Embryonic facial prominence (tissue), 1 donor: ENCODE measurements at regions not wholly inside any gene's neighbourhood (a gene's known extent, or its start where the extent isn't known, plus 50 kb on each side); places are given as distances from the start of the nearest gene placed in this dataset.

ENCODE experiments used
- DNase-seq: peaks from one replicate; pipeline ENCODE4 v3.0.0-alpha.2; 2016; ENCODE audit errors: extremely low spot score

DNA sequence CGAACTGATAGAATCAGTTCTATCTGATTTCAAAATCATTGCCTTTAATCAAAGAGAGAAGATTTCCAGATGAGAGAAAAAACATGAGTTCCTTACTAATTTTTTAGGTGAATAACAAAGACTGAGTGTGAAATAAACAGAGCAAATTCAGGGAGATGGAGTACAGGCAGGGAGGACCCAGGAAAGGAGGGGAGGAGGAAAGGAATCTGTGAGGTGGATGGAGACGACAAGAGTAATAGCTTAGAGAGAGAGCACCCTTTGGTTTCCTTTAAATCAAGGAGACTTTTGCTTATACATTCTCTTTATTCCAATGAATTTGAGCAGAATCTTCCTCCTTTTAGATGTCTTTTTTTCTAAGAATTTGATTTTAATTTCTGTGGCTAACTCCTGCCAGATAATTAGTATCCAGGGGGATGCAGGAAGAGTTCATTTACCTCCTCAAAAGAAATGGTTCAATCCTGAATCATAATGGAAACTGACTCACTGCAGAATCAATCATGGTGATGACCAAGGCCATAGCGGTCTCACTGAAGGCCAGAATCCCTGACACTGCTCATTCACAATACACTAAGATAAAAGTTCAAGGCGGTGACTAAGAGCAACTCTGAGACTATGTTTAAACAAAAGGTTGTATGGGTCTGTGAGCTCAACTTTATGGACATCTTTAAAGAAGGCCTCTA lies 234.0 kb upstream of the ZC3H12C start:
- no peak for DNase-seq

- no peak for DNase-seq
These were observed 230.4 kb upstream of the ZC3H12C start for GRCh38 chr11:109862835-109863234.

DNA sequence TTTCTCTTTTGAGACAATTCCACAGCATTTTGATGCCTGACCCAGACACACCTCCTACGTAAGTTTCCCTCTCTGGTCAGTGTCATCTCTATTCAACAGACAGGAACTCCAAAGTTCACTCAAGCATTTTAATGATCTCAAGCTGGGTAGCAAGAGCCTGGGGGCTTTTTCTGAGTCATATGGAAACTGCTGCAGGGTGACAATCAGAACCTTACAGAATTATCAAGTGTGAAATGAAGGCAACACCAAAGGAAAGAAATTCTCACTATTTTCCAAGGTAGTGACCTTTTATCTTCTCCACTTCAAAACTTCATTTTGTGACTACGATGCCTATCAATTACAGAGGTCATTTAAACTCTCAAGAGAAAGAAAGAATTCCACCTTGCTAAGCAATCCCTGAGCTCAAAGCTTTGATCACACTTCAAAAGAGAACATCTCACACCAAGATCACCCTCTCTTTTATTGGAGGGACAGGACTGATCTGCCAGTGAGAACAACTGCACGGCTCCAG lies 229.0 kb upstream of the ZC3H12C start:
- DNase-seq, result no peak

- DNase-seq, result no peak
These were observed 228.2 kb upstream of the ZC3H12C start for GRCh38 chr11:109864834-109865547.

DNA sequence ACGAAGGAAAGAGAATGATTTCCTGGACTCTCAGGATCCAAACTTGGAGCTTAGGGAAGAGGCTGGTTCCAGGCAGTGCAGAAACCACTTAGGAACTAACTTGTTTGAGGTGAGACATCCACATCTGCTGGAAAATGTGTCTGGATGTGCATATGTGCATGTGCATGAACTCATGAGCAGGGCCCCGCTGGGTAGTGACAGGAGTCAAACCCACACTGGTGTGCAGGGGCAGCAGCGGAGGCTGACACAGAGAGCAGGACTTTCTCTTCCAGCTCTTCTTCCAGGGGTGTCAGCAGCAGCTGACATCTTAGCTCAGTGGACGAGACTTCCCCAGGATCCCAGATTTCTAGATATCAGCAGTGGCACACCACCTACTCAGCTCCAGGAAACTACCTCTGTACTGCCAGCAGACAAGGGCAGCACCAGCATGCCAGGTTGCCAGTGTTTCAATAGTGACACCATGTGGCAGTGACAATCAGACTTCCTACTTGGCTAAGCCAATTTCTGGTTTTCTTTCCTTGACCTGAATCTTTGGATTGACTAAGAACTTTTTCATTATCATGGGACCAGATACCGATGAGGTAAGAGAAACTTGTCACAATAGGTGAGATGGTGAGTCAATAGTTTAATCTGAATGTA lies 227.5 kb upstream of the ZC3H12C start:
- no peak for DNase-seq

GRCh38 chr11:109867784-109868183 lies 225.4 kb upstream of the ZC3H12C start:
- DNase-seq, result no peak

DNA sequence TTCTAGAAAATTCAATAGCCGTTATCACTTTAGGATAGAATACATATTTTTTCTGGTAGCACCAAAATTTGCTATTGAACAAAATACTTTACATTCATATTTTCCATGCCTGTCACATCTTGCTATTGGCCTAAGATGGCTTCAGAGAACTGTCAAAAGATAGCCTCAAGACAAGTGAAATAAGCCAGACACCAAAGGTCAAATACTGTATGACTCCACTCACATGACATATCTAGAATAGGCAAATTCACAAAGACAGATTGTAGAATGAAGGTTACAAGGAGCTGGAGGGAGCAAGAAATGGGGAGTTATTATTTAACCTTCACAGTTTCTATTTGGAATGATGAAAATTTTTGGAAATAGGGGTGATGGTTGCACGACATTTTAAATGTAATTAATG lies 223.7 kb upstream of the ZC3H12C start:
- DNase-seq, result no peak

DNA sequence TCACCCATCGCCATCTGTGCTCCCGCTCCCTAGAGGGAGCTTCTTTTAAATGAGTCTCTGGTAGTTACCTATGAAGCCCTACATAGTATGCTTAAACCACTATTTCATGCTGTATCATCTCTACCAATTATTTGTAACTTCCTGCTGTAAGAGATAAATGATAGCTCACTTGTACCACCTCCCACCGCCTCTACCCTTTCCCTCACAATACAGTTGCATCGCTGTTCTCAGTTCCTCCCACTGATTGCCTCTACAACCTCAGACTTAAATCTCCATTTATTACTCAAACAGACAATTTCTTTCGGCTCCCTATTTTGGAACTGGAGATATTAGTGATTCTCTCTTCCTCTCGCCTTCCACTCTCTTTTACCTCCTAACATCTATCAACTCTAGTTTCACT lies 222.9 kb upstream of the ZC3H12C start:
- DNase-seq, result no peak

DNA sequence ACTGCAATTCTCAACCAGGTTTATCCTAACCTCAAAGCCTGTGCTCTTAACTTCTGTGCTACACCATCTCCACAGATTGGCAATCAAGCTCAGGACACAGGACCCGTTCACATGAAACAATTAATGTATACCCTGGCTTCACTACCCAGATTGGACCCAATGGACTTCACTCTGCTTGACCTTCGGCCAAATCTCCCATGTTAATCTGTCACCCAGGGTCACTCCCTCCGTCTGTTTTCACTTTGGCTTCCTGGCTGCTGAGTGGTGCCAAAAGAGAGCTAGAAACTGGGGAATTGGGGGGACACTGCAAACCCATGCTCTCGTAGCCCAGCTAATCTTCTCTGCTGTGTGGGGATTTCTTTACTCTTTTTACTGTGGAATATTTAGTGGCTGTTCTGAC lies 216.1 kb upstream of the ZC3H12C start:
- DNase-seq, result no peak

DNA sequence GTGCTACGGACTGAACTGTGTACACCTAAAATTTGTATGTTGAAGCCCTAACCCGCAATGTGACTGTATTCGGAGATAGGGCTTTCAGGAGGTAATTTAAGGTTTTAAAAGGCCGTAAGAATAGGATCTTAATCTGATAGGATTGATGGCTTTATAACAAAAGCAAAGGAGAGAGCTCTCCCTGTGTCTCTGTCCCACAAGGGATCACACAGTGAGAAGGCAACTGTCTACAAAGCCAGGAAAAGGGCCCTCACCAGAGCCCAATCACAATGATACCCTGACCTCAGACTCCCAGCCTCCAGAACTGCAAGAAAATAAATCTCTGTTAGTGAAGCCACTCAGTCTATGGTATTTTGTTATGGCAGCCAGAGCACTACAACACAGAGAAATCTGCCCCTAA lies 208.7 kb upstream of the ZC3H12C start:
- DNase-seq, result no peak

GRCh38 chr11:109885006-109885405 lies 208.2 kb upstream of the ZC3H12C start:
- DNase-seq, result no peak

- DNase-seq, result no peak
These were observed 200.8 kb upstream of the ZC3H12C start for GRCh38 chr11:109892321-109892794.

- no peak for DNase-seq
These were observed 198.9 kb upstream of the ZC3H12C start for GRCh38 chr11:109894242-109894641.

DNA sequence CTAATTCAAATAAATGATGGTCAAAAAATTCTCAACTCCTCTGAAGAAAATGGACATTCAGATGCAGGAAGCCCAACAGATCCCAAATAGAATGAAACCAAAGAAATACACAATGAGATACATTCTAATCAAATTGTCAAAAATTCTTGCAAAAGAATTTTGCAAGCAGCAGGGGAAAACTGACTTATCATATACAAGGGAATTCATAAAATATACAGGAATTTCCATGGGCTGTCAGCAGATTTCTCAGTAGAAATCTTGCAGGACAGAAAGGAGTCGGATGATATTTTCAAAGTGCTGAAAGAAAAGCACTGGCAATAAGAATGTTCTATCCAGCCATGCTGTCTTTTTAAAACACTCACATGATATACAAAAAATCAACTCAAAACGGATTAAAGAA lies 194.6 kb upstream of the ZC3H12C start:
- DNase-seq, result no peak

GRCh38 chr11:109902764-109903433 lies 190.3 kb upstream of the ZC3H12C start:
- no peak for DNase-seq

- no peak for DNase-seq
These were observed 181.7 kb upstream of the ZC3H12C start for GRCh38 chr11:109911488-109911887.

DNA sequence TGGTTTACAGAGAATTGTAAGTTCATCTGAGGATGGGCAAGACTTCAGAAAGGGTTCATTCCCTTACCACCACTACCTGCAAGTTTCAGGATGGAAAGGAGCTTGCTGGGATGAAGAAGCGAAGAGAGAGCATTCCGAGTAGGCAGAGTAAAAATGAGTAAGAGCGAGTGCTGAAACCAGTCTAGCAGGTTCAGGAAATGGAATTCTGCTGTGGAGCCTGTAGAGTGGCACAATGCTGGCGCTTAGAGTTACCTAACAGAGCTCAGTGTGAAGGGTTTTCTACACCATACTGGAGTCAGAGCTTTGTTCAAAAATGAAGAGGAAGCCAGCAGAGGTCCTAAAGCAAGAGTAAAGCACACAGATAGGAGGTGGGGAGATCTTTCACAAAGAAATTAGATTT lies 179.2 kb upstream of the ZC3H12C start:
- DNase-seq, result no peak

- no peak for DNase-seq
These were observed 178.2 kb upstream of the ZC3H12C start for GRCh38 chr11:109914809-109915653.

GRCh38 chr11:109926941-109927340 lies 166.3 kb upstream of the ZC3H12C start:
- no peak for DNase-seq

DNA sequence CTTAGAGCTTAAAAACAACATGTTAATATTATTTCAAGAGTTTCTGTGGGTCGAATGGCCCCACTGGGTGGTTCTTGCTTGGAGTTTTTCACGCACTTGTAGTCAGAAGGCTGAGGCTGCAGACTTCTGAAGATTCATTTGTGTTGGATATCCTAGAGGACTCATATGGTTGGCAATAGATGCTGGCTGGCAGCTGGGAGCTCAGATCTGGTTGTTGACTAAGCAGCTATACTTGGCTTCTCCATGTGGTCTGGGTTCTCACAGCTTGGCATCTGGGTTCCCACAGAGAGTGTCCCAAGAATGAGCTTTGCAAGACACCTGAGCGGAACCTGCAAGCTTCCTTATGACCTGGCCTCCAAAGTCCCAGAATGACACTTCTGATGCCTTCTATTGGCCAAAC lies 163.9 kb upstream of the ZC3H12C start:
- no peak for DNase-seq

- DNase-seq, result no peak
These were observed 160.1 kb upstream of the ZC3H12C start for GRCh38 chr11:109933126-109933525.
